Naive thymus-derived CD4-positive, alpha-beta T cell (primary cell): ENCODE measurements at regions not wholly inside any gene's neighbourhood (a gene's known extent, or its start where the extent isn't known, plus 50 kb on each side); places are given as distances from the start of the nearest gene placed in this dataset.
A peak's percentile ranks its signal among the peaks of the same experiment; 100 is the strongest.
"Not testable (repeated sequence)": the region's sequence is repeated elsewhere in the genome, so short reads cannot be mapped to it uniquely, and the experiment has no call there.

Experiments used
- ATAC-seq: fragments of 150-1000 bp; cut with Tn5 transposase; 2 replicates; pipeline ENCODE4 v1.10.0; 2021; ENCODE audit warnings: mild to moderate bottlenecking, moderate library complexity
- CTCF ChIA-PET: fragments of 350-600 bp; sonication (Branson Sonifier 250); formaldehyde crosslinking; loops from one replicate; lab custom pipeline; 2021; ENCODE audit warnings: antibody characterized with exemption; lab: Charles Lee
- POLR2A ChIA-PET: fragments of 350-600 bp; sonication (Branson Sonifier 250); formaldehyde crosslinking; loops from one replicate; lab custom pipeline; 2021; ENCODE audit warnings: antibody characterized with exemption, inconsistent platforms; lab: Charles Lee
- DNase-seq, 9 donors: peaks; one replicate each; pipeline versions ENCODE4 v3.0.0 to v3.0.0-alpha.2; 2020 to 2022; ENCODE audit warnings: mixed read lengths in 1 of 9
- H3K27ac ChIP-seq: one replicate; pipeline ENCODE4 v1.7.0; 2013; ENCODE audit warnings: mild to moderate bottlenecking, low read depth, low read length, moderate library complexity
- H3K27me3 ChIP-seq, 2 donors: one replicate each; pipeline ENCODE4 v1.7.0; 2013; ENCODE audit warnings: low read length in 2 of 2, mild to moderate bottlenecking in 2 of 2, moderate library complexity in 2 of 2; ENCODE audit not compliant: control insufficient read depth in 2 of 2, insufficient read depth in 2 of 2
- H3K36me3 ChIP-seq, 3 experiments: 1 replicate in 2 of 3; 2 replicates in 1 of 3; pipeline ENCODE4 v1.7.0; 2013; ENCODE audit warnings: low read length in 3 of 3, mild to moderate bottlenecking in 3 of 3, moderate library complexity in 1 of 3; ENCODE audit not compliant: insufficient read depth in 3 of 3, control insufficient read depth in 2 of 3
- H3K4me1 ChIP-seq, 2 donors: one replicate each; pipeline ENCODE4 v1.7.0; 2013; ENCODE audit warnings: low read length in 2 of 2, mild to moderate bottlenecking in 2 of 2, moderate library complexity in 1 of 2; ENCODE audit not compliant: control insufficient read depth in 2 of 2, insufficient read depth in 2 of 2
- H3K4me3 ChIP-seq: 2 replicates; pipeline ENCODE4 v1.7.0; 2013; ENCODE audit warnings: mild to moderate bottlenecking, low read length
- H3K9me3 ChIP-seq, 3 experiments: 1 replicate in 2 of 3; 2 replicates in 1 of 3; pipeline ENCODE4 v1.7.0; 2013; ENCODE audit warnings: low read length in 3 of 3; ENCODE audit not compliant: control insufficient read depth in 2 of 3
- H3K27ac Mint-ChIP-seq, 9 donors: one replicate each; pipeline ENCODE4 v1.8.0; 2020 to 2022; ENCODE audit warnings: mixed read lengths in 9 of 9, mild to moderate bottlenecking in 8 of 9, moderate library complexity in 5 of 9, inconsistent platforms in 2 of 9
- H3K27me3 Mint-ChIP-seq, 5 donors: one replicate each; pipeline ENCODE4 v1.8.0; 2021 to 2022; ENCODE audit warnings: mixed read lengths in 5 of 5, mild to moderate bottlenecking in 1 of 5
- H3K36me3 Mint-ChIP-seq, 5 donors: one replicate each; pipeline ENCODE4 v1.8.0; 2020 to 2022; ENCODE audit warnings: mixed read lengths in 5 of 5, mild to moderate bottlenecking in 3 of 5, inconsistent platforms in 1 of 5
- H3K4me1 Mint-ChIP-seq, 7 donors: one replicate each; pipeline ENCODE4 v1.8.0; 2020 to 2022; ENCODE audit warnings: mixed read lengths in 7 of 7, mild to moderate bottlenecking in 3 of 7, inconsistent platforms in 1 of 7
- H3K4me3 Mint-ChIP-seq, 10 donors: one replicate each; pipeline ENCODE4 v1.8.0; 2020 to 2022; ENCODE audit warnings: mild to moderate bottlenecking in 10 of 10, mixed read lengths in 10 of 10, moderate library complexity in 6 of 10, inconsistent platforms in 2 of 10
- H3K9me3 Mint-ChIP-seq, 11 donors: one replicate each; pipeline ENCODE4 v1.8.0; 2020 to 2022; ENCODE audit warnings: mixed read lengths in 11 of 11, mild to moderate bottlenecking in 4 of 11, inconsistent platforms in 1 of 11, moderate library complexity in 1 of 11
- intact Hi-C, 2 donors: fragments of 100-400 bp; cut with micrococcal nuclease; formaldehyde crosslinking; loops; one replicate each; pipeline ENCODE4 v1.15.1; 2023

DNA sequence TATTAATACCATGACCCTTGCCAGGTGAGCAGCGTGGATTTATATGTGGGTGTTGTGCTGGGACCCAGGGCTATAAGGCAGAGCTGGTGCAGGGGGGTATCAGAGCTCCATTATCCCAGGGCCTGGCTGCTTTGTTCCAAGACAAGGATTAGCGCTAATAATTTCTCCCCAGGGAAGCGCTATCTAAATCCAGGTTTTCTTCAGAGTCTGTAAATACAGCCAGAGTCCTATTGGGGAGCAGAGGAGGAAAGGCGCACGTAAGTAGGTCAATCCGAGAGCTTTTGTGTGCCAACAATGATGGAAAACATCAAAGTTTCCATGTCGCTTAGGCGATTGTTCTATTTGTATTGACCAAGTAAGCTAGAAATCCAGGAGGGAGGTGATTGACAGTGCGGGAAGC is 1009.7 kb downstream of the VRK1 start:
- H3K4me1 ChIP-seq: no peaks in the 10 kb centered on the region
- H3K27me3 ChIP-seq: no peaks in the 10 kb centered on the region
- Mint-ChIP-seq H3K4me1 (peaks cover 0 to 6% (median 0%) of the 10 kb centered on the region in 7 donors), H3K9me3 (peaks cover 0 to 6% (median 0%) of the 10 kb centered on the region in 11 donors), H3K27ac (peak overlapping the region in 1 of 9 donors; percentile 32), H3K36me3 (peaks cover 0 to 4% (median 0%) of the 10 kb centered on the region in 5 donors), H3K27me3 (peaks cover 0 to 6% (median 0%) of the 10 kb centered on the region in 5 donors), H3K4me3 (no peak overlapping the region)
- intact Hi-C loops: no loop called here
- no peak for DNase-seq
- no peak overlapping the region for H3K27ac ChIP-seq
- H3K36me3 ChIP-seq: no peaks in the 10 kb centered on the region
- POLR2A ChIA-PET: no interaction called here
- CTCF ChIA-PET: no interaction called here
- H3K4me3 ChIP-seq: no peak overlapping the region
- H3K9me3 ChIP-seq: no peaks in the 10 kb centered on the region
- no peak for ATAC-seq

DNA sequence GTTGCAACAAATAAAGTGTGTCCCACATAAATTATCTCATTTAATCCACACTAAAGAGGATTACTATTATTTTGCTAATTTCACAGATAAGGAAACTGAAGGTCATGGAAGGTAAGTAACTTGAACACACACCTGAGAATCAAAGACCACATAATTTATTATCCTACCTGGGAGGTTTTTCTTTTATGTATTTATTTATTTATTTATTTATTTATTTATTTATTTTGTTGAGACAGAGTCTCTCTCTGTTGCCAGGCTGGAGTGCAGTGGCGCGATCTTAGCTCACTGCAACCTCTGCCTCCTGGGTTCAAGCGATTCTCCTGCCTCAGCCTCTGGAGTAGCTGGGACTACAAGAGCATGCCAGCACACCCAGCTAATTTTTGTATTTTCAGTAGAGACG is 1011.4 kb downstream of the VRK1 start:
- H3K4me1 Mint-ChIP-seq, H3K27ac ChIP-seq, H3K9me3 Mint-ChIP-seq, H3K27me3 ChIP-seq, H3K4me1 ChIP-seq, ATAC-seq, intact Hi-C loops, H3K36me3 Mint-ChIP-seq, H3K27ac Mint-ChIP-seq, H3K9me3 ChIP-seq, H3K27me3 Mint-ChIP-seq, H3K4me3 Mint-ChIP-seq, H3K36me3 ChIP-seq, H3K4me3 ChIP-seq, DNase-seq: not testable (repeated sequence)
- ChIA-PET POLR2A (interaction anchor here (0.6 kb wide), 1 partner anchor 76 kb away, joined by 3 read pairs; no protein-coding TSS in a partner anchor), CTCF (interaction anchor here (0.7 kb wide), 1 partner anchor 320 kb away, joined by 3 read pairs; no protein-coding TSS in a partner anchor)

DNA sequence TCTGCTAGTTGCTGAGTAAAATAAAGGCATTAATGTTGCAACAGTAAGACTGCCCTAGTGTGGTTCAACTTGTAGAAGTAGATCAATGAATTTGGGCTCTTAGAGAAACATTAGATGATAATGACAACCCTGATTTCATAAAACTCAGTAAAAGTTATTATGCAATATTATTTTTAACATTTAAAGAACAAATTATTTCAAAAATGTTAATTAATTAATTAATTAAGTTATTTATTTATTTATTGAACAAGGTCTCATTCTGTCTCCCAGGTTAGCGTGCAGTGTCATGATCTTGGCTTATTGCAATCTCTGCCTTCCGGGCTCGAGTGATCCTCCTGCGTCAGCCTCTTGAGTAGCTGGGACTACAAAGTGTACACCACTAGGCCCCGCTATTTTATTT is 1016.4 kb downstream of the VRK1 start:
- no peak overlapping the region for H3K4me3 Mint-ChIP-seq
- intact Hi-C loops: no loop called here
- peaks cover 0 to 3% (median 0%) of the 10 kb centered on the region in 7 donors for H3K4me1 Mint-ChIP-seq
- no peaks in the 10 kb centered on the region for H3K9me3 ChIP-seq
- H3K36me3 Mint-ChIP-seq: peaks cover 0 to 8% (median 0%) of the 10 kb centered on the region in 5 donors
- no peaks in the 10 kb centered on the region for H3K36me3 ChIP-seq
- peaks cover 0 to 4% (median 0%) of the 10 kb centered on the region in 5 donors for H3K27me3 Mint-ChIP-seq
- no peak for ATAC-seq
- POLR2A ChIA-PET: no interaction called here
- no peak overlapping the region for H3K27ac ChIP-seq
- H3K4me1 ChIP-seq: no peaks in the 10 kb centered on the region
- H3K4me3 ChIP-seq: no peak overlapping the region
- H3K27ac Mint-ChIP-seq: no peak overlapping the region
- no peaks in the 10 kb centered on the region for H3K27me3 ChIP-seq
- CTCF ChIA-PET: no interaction called here
- DNase-seq: no peak
- peaks cover 0 to 3% (median 0%) of the 10 kb centered on the region in 11 donors for H3K9me3 Mint-ChIP-seq

DNA sequence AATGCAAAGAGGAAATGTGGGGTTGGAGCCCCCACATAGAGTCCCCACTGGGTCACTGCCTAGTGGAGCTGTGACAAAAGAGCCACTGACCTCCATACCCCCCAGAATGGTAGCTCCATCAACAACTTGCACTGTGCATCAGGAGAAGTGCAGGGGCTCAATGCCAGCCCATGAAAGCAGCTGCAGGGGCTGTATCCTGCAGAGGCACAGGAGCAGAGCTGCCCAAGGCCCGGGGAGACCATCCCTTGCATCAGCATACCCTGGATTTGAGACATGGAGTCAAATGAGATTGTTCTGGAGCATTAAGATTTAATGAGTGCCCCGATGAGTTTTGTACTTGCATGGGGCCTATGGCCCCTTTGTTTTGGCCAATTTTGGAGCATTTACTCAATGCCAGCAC is 1023.6 kb downstream of the VRK1 start:
- H3K4me3 Mint-ChIP-seq: no peak overlapping the region
- no peak overlapping the region for H3K27ac Mint-ChIP-seq
- POLR2A ChIA-PET: no interaction called here
- Histone ChIP-seq H3K9me3 (no peaks in the 10 kb centered on the region), H3K27me3 (no peaks in the 10 kb centered on the region), H3K36me3 (no peaks in the 10 kb centered on the region), H3K4me3 (no peak overlapping the region), H3K4me1 (no peaks in the 10 kb centered on the region), H3K27ac (no peak overlapping the region)
- H3K27me3 Mint-ChIP-seq: no peaks in the 10 kb centered on the region
- peaks cover 4 to 11% (median 6%) of the 10 kb centered on the region in 7 donors for H3K4me1 Mint-ChIP-seq
- H3K9me3 Mint-ChIP-seq: peaks cover 0 to 27% (median 6%) of the 10 kb centered on the region in 11 donors
- intact Hi-C loops: no loop called here
- CTCF ChIA-PET: no interaction called here
- H3K36me3 Mint-ChIP-seq: peaks cover 0 to 14% (median 9%) of the 10 kb centered on the region in 5 donors
- DNase-seq (no peak), ATAC-seq (no peak)

DNA sequence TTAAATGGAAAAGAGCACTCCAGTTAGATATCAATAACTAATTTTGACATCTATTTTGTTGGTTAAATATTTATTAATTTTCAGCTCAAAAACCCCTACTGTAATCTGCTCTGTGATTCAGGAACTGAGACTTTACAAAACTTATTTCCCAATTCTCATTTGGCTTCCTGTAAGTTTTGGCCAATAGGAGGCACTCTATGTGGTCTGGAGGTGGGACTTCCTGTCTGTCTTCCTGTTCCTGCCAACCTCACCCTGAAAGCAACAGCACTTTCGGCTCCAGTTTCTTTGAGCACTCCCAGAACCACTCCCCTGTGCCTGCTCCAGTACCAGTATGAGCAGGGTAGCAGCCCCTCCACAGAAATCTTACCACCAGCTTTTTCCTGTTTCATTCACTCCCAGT is 1027.0 kb downstream of the VRK1 start:
- CTCF ChIA-PET: no interaction called here
- Histone ChIP-seq H3K27me3 (no peaks in the 10 kb centered on the region), H3K36me3 (no peaks in the 10 kb centered on the region), H3K4me1 (no peaks in the 10 kb centered on the region), H3K4me3 (no peak overlapping the region), H3K9me3 (no peaks in the 10 kb centered on the region), H3K27ac (no peak overlapping the region)
- intact Hi-C loops: no loop called here
- ATAC-seq (no peak), DNase-seq (no peak)
- POLR2A ChIA-PET: no interaction called here
- peaks cover 0 to 23% (median 6%) of the 10 kb centered on the region in 11 donors for H3K9me3 Mint-ChIP-seq
- peaks cover 0 to 5% (median 0%) of the 10 kb centered on the region in 5 donors for H3K27me3 Mint-ChIP-seq
- no peak overlapping the region for H3K27ac Mint-ChIP-seq
- peak overlapping the region in 1 of 10 donors; percentile 5 for H3K4me3 Mint-ChIP-seq
- peaks cover 4 to 11% (median 6%) of the 10 kb centered on the region in 7 donors for H3K4me1 Mint-ChIP-seq
- H3K36me3 Mint-ChIP-seq: peaks cover 0 to 14% (median 9%) of the 10 kb centered on the region in 5 donors

DNA sequence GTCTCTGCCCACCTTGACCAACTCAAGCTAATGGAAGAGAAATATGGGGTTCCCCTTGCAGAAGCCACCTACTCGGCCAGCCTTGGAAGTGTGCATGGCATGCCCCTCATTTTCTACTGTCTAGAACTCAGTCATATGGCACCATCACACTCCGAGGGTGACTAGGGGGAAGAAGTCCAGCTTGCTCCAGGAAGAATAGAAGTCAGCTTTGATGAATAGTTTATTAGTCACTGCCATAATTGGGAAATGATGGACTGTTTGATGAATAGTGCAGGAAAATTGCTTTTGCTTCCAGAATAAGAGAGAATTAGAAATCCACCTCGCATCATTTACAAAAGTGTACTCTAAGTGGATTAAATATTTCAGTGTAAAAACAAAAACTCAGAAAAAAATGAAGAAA is 1030.6 kb downstream of the VRK1 start:
- H3K27me3 ChIP-seq: no peaks in the 10 kb centered on the region

DNA sequence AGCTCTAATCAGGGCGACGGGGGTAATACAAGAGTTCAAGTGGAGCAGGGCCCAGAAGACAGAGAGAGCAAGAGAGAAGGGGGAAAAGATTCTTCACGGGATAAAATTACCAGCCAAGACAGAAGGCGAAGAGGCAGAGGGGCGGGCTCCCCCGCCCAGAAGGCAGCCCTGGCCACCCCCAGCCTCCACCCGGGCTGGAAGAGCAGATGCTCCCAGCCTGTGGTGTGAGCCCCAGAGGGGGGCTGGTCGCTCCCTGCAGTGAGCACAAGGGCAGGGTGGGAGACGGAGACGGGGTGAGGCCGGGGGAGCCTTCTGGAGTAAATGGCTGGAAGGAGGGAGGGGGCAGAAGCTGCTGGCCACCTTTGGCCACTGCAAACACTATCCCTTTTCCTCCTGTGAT is 1035.6 kb downstream of the VRK1 start:
- Mint-ChIP-seq H3K4me1 (peaks cover 0 to 25% (median 0%) of the 10 kb centered on the region in 7 donors), H3K36me3 (no peaks in the 10 kb centered on the region), H3K27ac (peak overlapping the region in 1 of 9 donors; percentile 65), H3K27me3 (peaks cover 0 to 10% (median 0%) of the 10 kb centered on the region in 5 donors), H3K4me3 (no peak overlapping the region), H3K9me3 (peaks cover 0 to 3% (median 0%) of the 10 kb centered on the region in 11 donors)
- no peak for DNase-seq
- Histone ChIP-seq H3K36me3 (no peaks in the 10 kb centered on the region), H3K9me3 (no peaks in the 10 kb centered on the region), H3K4me3 (no peak overlapping the region), H3K27me3 (no peaks in the 10 kb centered on the region), H3K27ac (no peak overlapping the region), H3K4me1 (no peaks in the 10 kb centered on the region)
- ATAC-seq: no peak
- ChIA-PET CTCF (interaction anchor here (0.6 kb wide), 1 partner anchor 305 kb away, joined by 3 read pairs; no protein-coding TSS in a partner anchor), POLR2A (interaction anchor here (0.7 kb wide), 1 partner anchor 254 kb away, joined by 3 read pairs; no protein-coding TSS in a partner anchor)
- intact Hi-C loops: no loop called here

More for the DNA sequence above, 1030.6 kb downstream of the VRK1 start:
- Mint-ChIP-seq H3K9me3 (peaks cover 0 to 12% (median 6%) of the 10 kb centered on the region in 11 donors), H3K27ac (no peak overlapping the region), H3K27me3 (peaks cover 0 to 7% (median 0%) of the 10 kb centered on the region in 5 donors), H3K4me1 (peaks cover 4 to 17% (median 5%) of the 10 kb centered on the region in 7 donors), H3K4me3 (no peak overlapping the region), H3K36me3 (peaks cover 0 to 9% (median 3%) of the 10 kb centered on the region in 5 donors)
- H3K36me3 ChIP-seq: no peaks in the 10 kb centered on the region
- ChIA-PET CTCF (no interaction called here), POLR2A (interaction anchor here (0.6 kb wide), 1 partner anchor 34 kb away, joined by 3 read pairs; no protein-coding TSS in a partner anchor)
- intact Hi-C loops: no loop called here
- DNase-seq (no peak), ATAC-seq (no peak)
- no peaks in the 10 kb centered on the region for H3K4me1 ChIP-seq
- no peak overlapping the region for H3K4me3 ChIP-seq
- no peaks in the 10 kb centered on the region for H3K9me3 ChIP-seq
- H3K27ac ChIP-seq: no peak overlapping the region
